NCI-H2107 treated with DMSO at 0.1 percent for 48 hours (cell line): ENCODE measurements at regions not wholly inside any gene's neighbourhood (a gene's known extent, or its start where the extent isn't known, plus 50 kb on each side); places are given as distances from the start of the nearest gene placed in this dataset.

Source experiments
- DNase-seq: peaks from one replicate; lab custom pipeline; 2025; ENCODE audit not compliant: unreplicated experiment; lab: John Stamatoyannopoulos, UW

GRCh38 chr13:81492449-81492848 is 1151.5 kb upstream of the SPRY2 start:
- DNase-seq = no peak

- DNase-seq = no peak
Observed at GRCh38 chr13:81488021-81488420, 1147.1 kb upstream of the SPRY2 start.

- DNase-seq = no peak
Observed at GRCh38 chr13:81487151-81487550, 1146.2 kb upstream of the SPRY2 start.

GRCh38 chr13:81480634-81481033 is 1139.7 kb upstream of the SPRY2 start:
- peak; percentile 32 for DNase-seq

- no peak for DNase-seq
Observed at GRCh38 chr13:81473366-81473899, 1132.5 kb upstream of the SPRY2 start.

- DNase-seq = no peak
Observed at GRCh38 chr13:81458170-81458569, 1117.2 kb upstream of the SPRY2 start.

- DNase-seq = no peak
Observed at GRCh38 chr13:81446441-81446840, 1105.5 kb upstream of the SPRY2 start.

- no peak for DNase-seq
Observed at GRCh38 chr13:81442904-81443303, 1102.0 kb upstream of the SPRY2 start.

GRCh38 chr13:81425286-81425685 is 1084.4 kb upstream of the SPRY2 start:
- no peak for DNase-seq

GRCh38 chr13:81409284-81409683 is 1068.4 kb upstream of the SPRY2 start:
- no peak for DNase-seq

GRCh38 chr13:81408647-81409046 is 1067.7 kb upstream of the SPRY2 start:
- no peak for DNase-seq

- DNase-seq = no peak
Observed at GRCh38 chr13:81406639-81407292, 1065.8 kb upstream of the SPRY2 start.

GRCh38 chr13:81406022-81406421 is 1065.1 kb upstream of the SPRY2 start:
- no peak for DNase-seq

- no peak for DNase-seq
Observed at GRCh38 chr13:81396192-81396591, 1055.3 kb upstream of the SPRY2 start.

- DNase-seq = no peak
Observed at GRCh38 chr13:81395368-81395767, 1054.4 kb upstream of the SPRY2 start.

- DNase-seq = no peak
Observed at GRCh38 chr13:81394640-81395039, 1053.7 kb upstream of the SPRY2 start.

GRCh38 chr13:81393721-81394120 is 1052.8 kb upstream of the SPRY2 start:
- DNase-seq = no peak

- DNase-seq = no peak
Observed at GRCh38 chr13:81393110-81393509, 1052.2 kb upstream of the SPRY2 start.

- no peak for DNase-seq
Observed at GRCh38 chr13:81388400-81388799, 1047.5 kb upstream of the SPRY2 start.

GRCh38 chr13:81383444-81383843 is 1042.5 kb upstream of the SPRY2 start:
- no peak for DNase-seq

- DNase-seq = no peak
Observed at GRCh38 chr13:81382246-81382645, 1041.3 kb upstream of the SPRY2 start.

GRCh38 chr13:81381560-81381959 is 1040.6 kb upstream of the SPRY2 start:
- DNase-seq = no peak

- DNase-seq = no peak
Observed at GRCh38 chr13:81379183-81379582, 1038.3 kb upstream of the SPRY2 start.
